GM23338 (cell line): ENCODE measurements at regions not wholly inside any gene's neighbourhood (a gene's known extent, or its start where the extent isn't known, plus 50 kb on each side); places are given as distances from the start of the nearest gene placed in this dataset.
"Not testable (repeated sequence)": the region's sequence is repeated elsewhere in the genome, so short reads cannot be mapped to it uniquely, and the experiment has no call there.

ENCODE experiments used
- CREB1 ChIP-seq: fragments of 250-450 bp; sonication (Bioruptor Pico); IDR thresholded peaks from 2 replicates; pipeline ENCODE4 v1.5.0; 2020; ENCODE audit warnings: low read depth, mild to moderate bottlenecking, moderate library complexity
- CTCF ChIP-seq, 2 experiments: fragments of 200-600 bp in 1 of 2; sonication (generic) in 1 of 2; conservative IDR thresholded peaks; 2 replicates each; pipeline versions ENCODE4 v1.5.1 to v1.6.1; 2016 to 2017; ENCODE audit warnings: antibody characterized with exemption in 2 of 2, low read depth in 2 of 2, mild to moderate bottlenecking in 2 of 2, moderate library complexity in 1 of 2
- EZH2 ChIP-seq: fragments of 200-600 bp; sonication (generic); IDR thresholded peaks from one replicate; pipeline ENCODE4 v1.8.0; 2017; ENCODE audit warnings: antibody characterized with exemption, mild to moderate bottlenecking, low read depth; ENCODE audit not compliant: unreplicated experiment
- REST ChIP-seq: IDR thresholded peaks from one replicate; pipeline ENCODE4 v1.6.1; 2018; ENCODE audit warnings: antibody characterized with exemption; ENCODE audit not compliant: unreplicated experiment

GRCh38 chrX:92480165-92480564, 701.0 kb downstream of the PCDH11X start:
- TF ChIP-seq CTCF (conservative IDR thresholded peaks at IDR 0.05; ENCODE audit: low read depth in 2 of 2); REST; EZH2; CREB1 (CRISPR knock-in tag): not testable (repeated sequence)
